ENCODE measurements at regions not wholly inside any gene's neighbourhood (a gene's known extent, or its start where the extent isn't known, plus 50 kb on each side); places are given as distances from the start of the nearest gene placed in this dataset.

DNA sequence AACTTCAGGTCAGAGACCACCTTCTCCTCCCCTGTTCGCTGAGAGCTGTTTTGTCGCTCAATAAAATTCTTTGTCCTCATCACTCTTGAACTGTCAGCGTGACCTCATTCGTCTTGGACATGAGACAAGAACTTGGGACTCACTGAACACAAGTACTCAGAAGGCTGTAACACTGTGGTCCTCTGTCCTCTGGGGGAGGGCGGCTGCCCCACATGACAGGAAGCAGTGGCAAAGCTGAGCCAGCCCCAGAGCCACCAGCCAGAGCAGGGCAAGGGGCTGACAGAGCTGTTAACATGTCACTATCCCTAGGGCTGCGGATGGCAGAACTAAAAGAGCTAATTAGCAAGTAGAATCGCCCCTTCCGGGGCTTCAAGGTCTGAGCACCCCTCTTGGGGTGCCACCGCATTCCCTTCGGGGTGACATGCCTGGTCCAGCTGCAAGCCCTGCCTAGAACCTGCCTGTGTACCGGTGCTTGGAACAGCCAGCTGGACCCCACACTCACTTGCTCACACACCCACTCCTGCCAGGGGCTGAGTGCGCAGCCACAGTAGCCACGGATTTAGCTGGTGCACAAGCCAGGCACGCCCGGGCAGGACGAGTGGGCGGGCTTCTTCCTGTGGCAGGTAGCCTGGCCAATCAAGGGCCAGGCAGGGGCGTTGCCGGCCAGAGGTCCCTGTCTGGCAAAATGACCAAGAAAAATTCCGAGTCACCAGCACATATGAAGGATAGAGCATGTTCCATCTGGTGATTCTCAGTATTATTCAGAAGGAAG lies 648.6 kb upstream of the AGA start:
- DNase-seq (ENCODE audit: extremely low read depth, low read depth): no peak
- TF ChIP-seq, protein P1, sequence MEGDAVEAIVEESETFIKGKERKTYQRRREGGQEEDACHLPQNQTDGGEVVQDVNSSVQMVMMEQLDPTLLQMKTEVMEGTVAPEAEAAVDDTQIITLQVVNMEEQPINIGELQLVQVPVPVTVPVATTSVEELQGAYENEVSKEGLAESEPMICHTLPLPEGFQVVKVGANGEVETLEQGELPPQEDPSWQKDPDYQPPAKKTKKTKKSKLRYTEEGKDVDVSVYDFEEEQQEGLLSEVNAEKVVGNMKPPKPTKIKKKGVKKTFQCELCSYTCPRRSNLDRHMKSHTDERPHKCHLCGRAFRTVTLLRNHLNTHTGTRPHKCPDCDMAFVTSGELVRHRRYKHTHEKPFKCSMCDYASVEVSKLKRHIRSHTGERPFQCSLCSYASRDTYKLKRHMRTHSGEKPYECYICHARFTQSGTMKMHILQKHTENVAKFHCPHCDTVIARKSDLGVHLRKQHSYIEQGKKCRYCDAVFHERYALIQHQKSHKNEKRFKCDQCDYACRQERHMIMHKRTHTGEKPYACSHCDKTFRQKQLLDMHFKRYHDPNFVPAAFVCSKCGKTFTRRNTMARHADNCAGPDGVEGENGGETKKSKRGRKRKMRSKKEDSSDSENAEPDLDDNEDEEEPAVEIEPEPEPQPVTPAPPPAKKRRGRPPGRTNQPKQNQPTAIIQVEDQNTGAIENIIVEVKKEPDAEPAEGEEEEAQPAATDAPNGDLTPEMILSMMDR (IDR thresholded peaks at IDR 0.05; ENCODE audit: low read depth, low read length, missing control alignments): no peak
- H3K4me3 ChIP-seq (replicated peaks; ENCODE audit: low read depth, low read length): no peak overlapping the region

- H3K4me3 ChIP-seq (replicated peaks; ENCODE audit: low read depth, low read length): no peak overlapping the region
- TF ChIP-seq, protein P1 (IDR thresholded peaks at IDR 0.05; ENCODE audit: low read depth, low read length, missing control alignments): no peak
- DNase-seq (ENCODE audit: extremely low read depth, low read depth): no peak
These were observed 659.9 kb upstream of the AGA start for GRCh38 chr4:178102139-178102538.

DNA sequence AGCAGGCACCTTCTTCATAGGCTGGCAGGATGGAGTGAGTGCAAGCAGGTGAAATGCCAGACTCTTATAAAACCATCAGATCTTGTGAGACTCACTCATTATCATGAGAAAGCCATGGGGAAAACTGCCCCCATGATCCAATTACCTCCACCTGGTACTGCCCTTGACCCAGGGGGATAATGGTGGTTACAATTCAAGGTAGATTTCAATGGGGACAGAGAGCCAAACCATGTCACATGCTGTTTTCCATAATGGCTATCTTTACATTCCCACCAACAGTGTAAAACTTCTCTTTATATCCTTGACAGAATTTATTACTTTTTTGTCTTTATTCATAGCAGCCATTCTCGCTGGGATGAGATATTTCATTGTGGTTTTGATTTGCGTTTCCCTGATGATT lies 663.0 kb upstream of the AGA start:
- H3K4me3 ChIP-seq (replicated peaks; ENCODE audit: low read depth, low read length): no peak overlapping the region
- no peak for DNase-seq (ENCODE audit: extremely low read depth, low read depth)
- TF ChIP-seq, protein P1 (IDR thresholded peaks at IDR 0.05; ENCODE audit: low read depth, low read length, missing control alignments): no peak

DNA sequence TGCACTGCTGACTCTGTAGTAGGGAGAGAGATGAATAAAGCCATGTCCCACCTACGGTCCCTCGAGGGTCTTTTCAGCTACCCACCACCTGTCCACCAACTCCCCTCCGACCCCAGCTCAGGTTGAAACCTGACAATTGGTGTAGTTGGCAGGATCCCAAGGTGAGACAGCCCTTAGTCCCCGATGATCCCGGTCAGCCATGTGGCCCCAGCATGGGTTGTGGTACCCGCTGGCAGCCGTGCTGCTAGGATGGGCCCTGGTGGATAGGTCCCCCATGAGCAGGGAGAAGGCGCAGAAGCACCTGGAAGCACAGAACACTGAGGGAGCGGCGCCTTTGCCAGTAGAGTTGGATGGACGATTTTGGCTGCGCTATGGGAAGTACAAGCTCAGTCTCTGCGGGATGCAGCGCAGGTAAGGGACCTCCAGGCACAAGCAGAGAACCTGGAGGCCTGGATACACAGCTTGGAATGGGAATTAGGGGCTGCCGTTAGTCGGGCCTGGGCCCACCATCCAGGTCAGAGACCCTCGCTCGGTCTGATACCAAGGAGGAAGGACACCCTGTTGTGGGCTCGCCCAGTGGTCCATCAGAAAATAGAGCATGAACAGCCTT lies 694.6 kb upstream of the AGA start:
- DNase-seq (ENCODE audit: extremely low read depth, low read depth): no peak
- TF ChIP-seq, protein P1 (IDR thresholded peaks at IDR 0.05; ENCODE audit: low read depth, low read length, missing control alignments): no peak
- no peak overlapping the region for H3K4me3 ChIP-seq (replicated peaks; ENCODE audit: low read depth, low read length)

DNA sequence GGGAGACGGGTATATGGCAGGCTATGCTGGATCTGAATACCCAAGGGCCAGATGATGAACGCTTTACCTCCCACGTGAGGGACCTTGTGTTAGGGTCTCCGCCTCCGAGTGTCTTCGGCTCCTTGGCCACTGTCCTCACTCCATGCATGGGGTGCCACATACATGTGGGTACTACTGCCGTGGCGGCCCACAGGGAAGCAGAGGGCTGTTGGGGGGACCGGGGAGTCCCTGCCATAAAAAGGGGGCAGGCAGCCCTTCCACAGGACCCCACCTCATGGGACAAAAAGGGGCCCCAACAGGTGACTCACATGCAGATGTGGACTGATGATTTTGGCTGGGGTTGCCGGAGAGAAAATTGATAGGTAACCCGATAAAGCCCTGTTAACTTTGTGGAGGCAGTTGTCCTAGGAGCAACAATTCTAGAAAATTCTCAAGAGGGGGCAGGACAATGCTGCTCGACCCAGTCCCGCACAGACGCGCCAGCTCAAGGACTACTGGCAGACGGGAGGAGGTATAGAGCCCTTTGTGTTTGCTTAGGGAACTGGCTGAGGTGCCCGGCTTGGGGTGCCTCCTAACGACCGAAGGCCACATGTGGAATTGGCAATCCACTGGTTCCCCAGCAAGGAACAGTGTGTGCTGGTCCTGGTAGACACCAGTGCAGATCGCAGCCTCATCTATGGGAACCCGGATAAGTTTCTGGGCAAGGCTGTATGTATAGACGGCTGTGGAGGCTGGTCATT lies 695.7 kb upstream of the AGA start:
- no peak overlapping the region for H3K4me3 ChIP-seq (replicated peaks; ENCODE audit: low read depth, low read length)
- TF ChIP-seq, protein P1 (IDR thresholded peaks at IDR 0.05; ENCODE audit: low read depth, low read length, missing control alignments): no peak
- DNase-seq (ENCODE audit: extremely low read depth, low read depth): no peak

GRCh38 chr4:178138491-178138890 lies 696.3 kb upstream of the AGA start:
- H3K4me3 ChIP-seq (replicated peaks; ENCODE audit: low read depth, low read length): no peak overlapping the region
- TF ChIP-seq, protein P1 (IDR thresholded peaks at IDR 0.05; ENCODE audit: low read depth, low read length, missing control alignments): no peak

More at GRCh38 chr4:178138491-178138890, 696.3 kb upstream of the AGA start:
- no peak for DNase-seq (ENCODE audit: extremely low read depth, low read depth)

All from HFF-Myc (cell line).